Right lobe of liver (tissue), 4 donors: ENCODE measurements at regions not wholly inside any gene's neighbourhood (a gene's known extent, or its start where the extent isn't known, plus 50 kb on each side); places are given as distances from the start of the nearest gene placed in this dataset.

Source experiments
- POLR2A ChIP-seq: fragments of 450-650 bp; IDR thresholded peaks from one replicate; pipeline ENCODE4 v1.6.1; 2017; ENCODE audit warnings: antibody characterized with exemption, mild to moderate bottlenecking
- TF ChIP-seq, protein P1 (sequence below), 4 donors: fragments of 200-600 bp in 3 of 4; fragments of 450-650 bp in 1 of 4; IDR thresholded peaks; one replicate each; pipeline versions ENCODE4 v1.5.1 to v1.8.0; 2016 to 2022; ENCODE audit warnings: antibody characterized with exemption in 4 of 4, mild to moderate bottlenecking in 2 of 4
- donor health status: DM: no; HTN: no; CAD: no.
- donor health status: DM: no; HTN: no; CAD: no.
- donor health status: DM: no; HTN: yes; CAD: no.

GRCh38 chr11:114886644-114887265, 208.4 kb downstream of the NXPE2 start:
- TF ChIP-seq, protein P1, sequence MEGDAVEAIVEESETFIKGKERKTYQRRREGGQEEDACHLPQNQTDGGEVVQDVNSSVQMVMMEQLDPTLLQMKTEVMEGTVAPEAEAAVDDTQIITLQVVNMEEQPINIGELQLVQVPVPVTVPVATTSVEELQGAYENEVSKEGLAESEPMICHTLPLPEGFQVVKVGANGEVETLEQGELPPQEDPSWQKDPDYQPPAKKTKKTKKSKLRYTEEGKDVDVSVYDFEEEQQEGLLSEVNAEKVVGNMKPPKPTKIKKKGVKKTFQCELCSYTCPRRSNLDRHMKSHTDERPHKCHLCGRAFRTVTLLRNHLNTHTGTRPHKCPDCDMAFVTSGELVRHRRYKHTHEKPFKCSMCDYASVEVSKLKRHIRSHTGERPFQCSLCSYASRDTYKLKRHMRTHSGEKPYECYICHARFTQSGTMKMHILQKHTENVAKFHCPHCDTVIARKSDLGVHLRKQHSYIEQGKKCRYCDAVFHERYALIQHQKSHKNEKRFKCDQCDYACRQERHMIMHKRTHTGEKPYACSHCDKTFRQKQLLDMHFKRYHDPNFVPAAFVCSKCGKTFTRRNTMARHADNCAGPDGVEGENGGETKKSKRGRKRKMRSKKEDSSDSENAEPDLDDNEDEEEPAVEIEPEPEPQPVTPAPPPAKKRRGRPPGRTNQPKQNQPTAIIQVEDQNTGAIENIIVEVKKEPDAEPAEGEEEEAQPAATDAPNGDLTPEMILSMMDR (IDR thresholded peaks at IDR 0.05): no peak
- TF ChIP-seq POLR2A: no peak
